GM06990 (cell line): ENCODE measurements at regions not wholly inside any gene's neighbourhood (a gene's known extent, or its start where the extent isn't known, plus 50 kb on each side); places are given as distances from the start of the nearest gene placed in this dataset.

Experiments
- DNase-seq: peaks from one replicate; pipeline ENCODE4 v3.0.0-alpha.2; 2011; ENCODE audit not compliant: insufficient read length; ENCODE audit errors: extremely low read depth
- H3K27me3 ChIP-seq: replicated peaks from 2 replicates; pipeline ENCODE4 v1.6.0; 2011; ENCODE audit warnings: low read length; ENCODE audit not compliant: control insufficient read depth, insufficient read depth
- H3K36me3 ChIP-seq: 2 replicates; pipeline ENCODE4 v1.5.1; 2011; ENCODE audit warnings: low read length; ENCODE audit not compliant: control insufficient read depth, insufficient read depth
- H3K4me3 ChIP-seq: replicated peaks from 2 replicates; pipeline ENCODE4 v1.5.1; 2011; ENCODE audit warnings: low read depth, mild to moderate bottlenecking, control low read depth, low read length
- CTCF ChIP-seq: IDR thresholded peaks from 2 replicates; pipeline ENCODE4 v1.5.1; 2011; ENCODE audit warnings: low read length, control low read depth, mild to moderate bottlenecking, inconsistent platforms; ENCODE audit not compliant: insufficient read depth, poor library complexity, severe bottlenecking

DNA sequence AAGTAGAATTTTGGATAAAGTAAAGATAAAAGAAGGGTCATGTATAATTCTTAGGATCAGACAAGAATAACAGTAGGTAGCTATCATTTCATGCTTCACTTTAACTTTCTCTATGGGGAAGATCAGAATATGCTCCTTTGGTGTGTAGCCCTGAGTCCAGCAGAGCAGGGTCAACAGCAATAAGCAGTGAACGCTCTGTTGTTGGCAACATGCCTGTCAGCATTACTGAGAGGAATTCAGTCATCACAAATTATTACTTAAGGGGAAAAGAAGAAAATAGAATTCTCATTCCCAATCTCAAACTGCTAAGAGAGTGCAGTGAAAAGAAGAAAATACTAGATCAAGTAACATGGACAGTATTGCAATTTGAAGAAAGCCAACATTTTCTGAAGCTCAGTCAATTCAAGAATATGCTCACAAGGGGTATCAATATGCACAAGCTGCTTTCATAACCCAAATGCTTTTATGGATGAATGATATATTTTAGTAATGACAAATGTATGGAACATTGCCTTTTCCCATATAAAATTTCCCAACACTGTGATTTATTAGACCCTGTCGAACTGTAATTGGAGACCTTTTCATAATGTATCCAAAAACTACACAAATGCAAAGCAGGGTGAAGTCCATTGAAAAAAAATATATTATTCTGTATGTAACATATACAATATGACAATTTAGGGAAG lies 1359.4 kb downstream of the EFNA5 start:
- no peak for TF ChIP-seq CTCF
- no peak for DNase-seq
- Histone ChIP-seq H3K27me3 (no peaks in the 10 kb centered on the region), H3K36me3 (no peaks in the 10 kb centered on the region), H3K4me3 (no peak overlapping the region)

- TF ChIP-seq CTCF = no peak
- no peak overlapping the region for H3K4me3 ChIP-seq
- no peaks in the 10 kb centered on the region for H3K27me3 ChIP-seq
- H3K36me3 ChIP-seq = no peaks in the 10 kb centered on the region
- DNase-seq = no peak
These were observed 1363.5 kb downstream of the EFNA5 start for GRCh38 chr5:106307265-106307664.

GRCh38 chr5:106306313-106307028 lies 1364.3 kb downstream of the EFNA5 start:
- no peak for TF ChIP-seq CTCF
- Histone ChIP-seq H3K27me3 (no peaks in the 10 kb centered on the region), H3K36me3 (no peaks in the 10 kb centered on the region), H3K4me3 (no peak overlapping the region)
- DNase-seq = no peak

GRCh38 chr5:106303911-106304310 lies 1366.8 kb downstream of the EFNA5 start:
- Histone ChIP-seq H3K36me3 (no peaks in the 10 kb centered on the region), H3K27me3 (no peaks in the 10 kb centered on the region), H3K4me3 (no peak overlapping the region)
- no peak for TF ChIP-seq CTCF
- DNase-seq = no peak

- Histone ChIP-seq H3K27me3 (no peaks in the 10 kb centered on the region), H3K36me3 (no peaks in the 10 kb centered on the region), H3K4me3 (no peak overlapping the region)
- TF ChIP-seq CTCF = no peak
- DNase-seq = no peak
These were observed 1378.1 kb downstream of the EFNA5 start for GRCh38 chr5:106292654-106293053.
